OCI-LY1 (cell line): ENCODE measurements at regions not wholly inside any gene's neighbourhood (a gene's known extent, or its start where the extent isn't known, plus 50 kb on each side); places are given as distances from the start of the nearest gene placed in this dataset.

Experiments used
- H2AFZ ChIP-seq: fragments of 200-600 bp; sonication (generic), shearing (Covaris generic); 2 replicates; pipeline ENCODE4 v1.6.0; 2014; ENCODE audit warnings: antibody characterized with exemption, mild to moderate bottlenecking, low read length
- H3F3A ChIP-seq: fragments of 200-600 bp; sonication (generic), shearing (Covaris generic); 2 replicates; pipeline ENCODE4 v1.6.0; 2014; ENCODE audit warnings: mild to moderate bottlenecking, antibody characterized with exemption, low read length, moderate library complexity; ENCODE audit not compliant: insufficient read depth
- H3K27ac ChIP-seq: fragments of 200-600 bp; sonication (generic); 2 replicates; pipeline ENCODE4 v1.5.1; 2014; ENCODE audit warnings: low read length, mixed run types, mild to moderate bottlenecking, low read depth; ENCODE audit not compliant: poor library complexity, severe bottlenecking
- H3K27me3 ChIP-seq: fragments of 200-600 bp; sonication (generic); 2 replicates; pipeline ENCODE4 v1.6.0; 2014; ENCODE audit warnings: antibody characterized with exemption, mild to moderate bottlenecking, low read length, moderate library complexity; ENCODE audit not compliant: insufficient read depth
- H3K36me3 ChIP-seq: fragments of 200-600 bp; sonication (generic); 2 replicates; pipeline ENCODE4 v1.6.1; 2014; ENCODE audit warnings: mild to moderate bottlenecking, antibody characterized with exemption, low read length, moderate library complexity, mixed read lengths; ENCODE audit not compliant: insufficient read depth
- H3K4me1 ChIP-seq: fragments of 200-600 bp; sonication (generic); 2 replicates; pipeline ENCODE4 v1.5.1; 2014; ENCODE audit warnings: mild to moderate bottlenecking, low read length, moderate library complexity; ENCODE audit not compliant: insufficient read depth, severe bottlenecking
- H3K4me2 ChIP-seq: fragments of 200-600 bp; sonication (generic), shearing (Covaris generic); 2 replicates; pipeline ENCODE4 v1.6.1; 2014; ENCODE audit warnings: low read length
- H3K4me3 ChIP-seq: fragments of 200-600 bp; sonication (generic); 2 replicates; pipeline ENCODE4 v1.5.1; 2014; ENCODE audit warnings: low read length, low read depth, mild to moderate bottlenecking, mixed read lengths; ENCODE audit not compliant: poor library complexity, severe bottlenecking
- H3K79me2 ChIP-seq: fragments of 200-600 bp; shearing (Covaris generic); 2 replicates; pipeline ENCODE4 v1.6.1; 2016; ENCODE audit warnings: mixed run types, low read length, mixed read lengths; ENCODE audit not compliant: insufficient read depth
- H3K9ac ChIP-seq: fragments of 200-600 bp; sonication (generic), shearing (Covaris generic); 2 replicates; pipeline ENCODE4 v1.6.1; 2014; ENCODE audit warnings: mild to moderate bottlenecking, low read length, mixed read lengths
- H3K9me2 ChIP-seq: fragments of 200-600 bp; sonication (generic), shearing (Covaris generic); 2 replicates; pipeline ENCODE4 v1.6.1; 2014; ENCODE audit warnings: low read depth, mild to moderate bottlenecking, low read length, mixed read lengths
- H3K9me3 ChIP-seq: fragments of 200-600 bp; shearing (Covaris generic); 2 replicates; pipeline ENCODE4 v1.6.1; 2014; ENCODE audit warnings: low read length, mixed read lengths
- H4K20me1 ChIP-seq: fragments of 200-600 bp; sonication (generic), shearing (Covaris generic); 2 replicates; pipeline ENCODE4 v1.6.0; 2016; ENCODE audit warnings: mild to moderate bottlenecking, low read length; ENCODE audit not compliant: insufficient read depth
- EZH2 ChIP-seq: fragments of 200-600 bp; sonication (generic), shearing (Covaris generic); IDR thresholded peaks from 2 replicates; pipeline ENCODE4 v1.8.0; 2017; ENCODE audit warnings: borderline replicate concordance, mixed run types, mild to moderate bottlenecking, antibody characterized with exemption, low read length, moderate library complexity, mixed read lengths
- TF ChIP-seq, protein P1 (sequence below): fragments of 200-600 bp; sonication (generic), shearing (Covaris generic); IDR thresholded peaks from 2 replicates; pipeline ENCODE4 v1.5.1; 2017; ENCODE audit warnings: mild to moderate bottlenecking, antibody characterized with exemption, low read length, moderate library complexity, mixed read lengths

DNA sequence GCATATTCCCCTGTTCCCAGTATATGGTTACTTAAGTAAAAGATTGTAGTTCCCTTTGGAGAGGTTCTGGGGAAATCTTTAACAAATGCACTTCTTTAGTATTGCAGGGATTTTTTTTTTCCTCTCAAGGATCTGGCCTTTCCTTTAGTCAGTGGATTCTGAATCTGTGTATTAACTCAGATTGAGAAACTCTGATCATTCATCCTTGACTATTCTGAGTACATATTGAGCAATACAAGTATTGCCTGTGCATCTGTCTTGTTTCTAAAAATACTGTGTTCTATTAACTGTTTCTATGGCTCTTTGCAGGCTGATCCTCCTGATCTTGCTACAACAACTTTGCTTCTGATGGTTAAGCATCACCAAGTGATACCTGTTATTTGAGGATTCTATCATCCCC, 67.8 kb upstream of the FGGY start:
- Histone ChIP-seq H3K36me3 (no peaks in the 10 kb centered on the region), H3K9me2 (no peaks in the 10 kb centered on the region), H3K4me2 (no peak overlapping the region), H3K4me3 (no peak overlapping the region), H3K4me1 (no peaks in the 10 kb centered on the region), H2AFZ (no peak overlapping the region), H3K27me3 (no peaks in the 10 kb centered on the region), H3K9me3 (no peaks in the 10 kb centered on the region), H3K79me2 (no peaks in the 10 kb centered on the region), H3K9ac (no peak overlapping the region), H3K27ac (no peak overlapping the region), H3F3A (no peaks in the 10 kb centered on the region), H4K20me1 (no peaks in the 10 kb centered on the region)
- TF ChIP-seq EZH2, result no peak
- TF ChIP-seq, protein P1, sequence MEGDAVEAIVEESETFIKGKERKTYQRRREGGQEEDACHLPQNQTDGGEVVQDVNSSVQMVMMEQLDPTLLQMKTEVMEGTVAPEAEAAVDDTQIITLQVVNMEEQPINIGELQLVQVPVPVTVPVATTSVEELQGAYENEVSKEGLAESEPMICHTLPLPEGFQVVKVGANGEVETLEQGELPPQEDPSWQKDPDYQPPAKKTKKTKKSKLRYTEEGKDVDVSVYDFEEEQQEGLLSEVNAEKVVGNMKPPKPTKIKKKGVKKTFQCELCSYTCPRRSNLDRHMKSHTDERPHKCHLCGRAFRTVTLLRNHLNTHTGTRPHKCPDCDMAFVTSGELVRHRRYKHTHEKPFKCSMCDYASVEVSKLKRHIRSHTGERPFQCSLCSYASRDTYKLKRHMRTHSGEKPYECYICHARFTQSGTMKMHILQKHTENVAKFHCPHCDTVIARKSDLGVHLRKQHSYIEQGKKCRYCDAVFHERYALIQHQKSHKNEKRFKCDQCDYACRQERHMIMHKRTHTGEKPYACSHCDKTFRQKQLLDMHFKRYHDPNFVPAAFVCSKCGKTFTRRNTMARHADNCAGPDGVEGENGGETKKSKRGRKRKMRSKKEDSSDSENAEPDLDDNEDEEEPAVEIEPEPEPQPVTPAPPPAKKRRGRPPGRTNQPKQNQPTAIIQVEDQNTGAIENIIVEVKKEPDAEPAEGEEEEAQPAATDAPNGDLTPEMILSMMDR, result no peak

DNA sequence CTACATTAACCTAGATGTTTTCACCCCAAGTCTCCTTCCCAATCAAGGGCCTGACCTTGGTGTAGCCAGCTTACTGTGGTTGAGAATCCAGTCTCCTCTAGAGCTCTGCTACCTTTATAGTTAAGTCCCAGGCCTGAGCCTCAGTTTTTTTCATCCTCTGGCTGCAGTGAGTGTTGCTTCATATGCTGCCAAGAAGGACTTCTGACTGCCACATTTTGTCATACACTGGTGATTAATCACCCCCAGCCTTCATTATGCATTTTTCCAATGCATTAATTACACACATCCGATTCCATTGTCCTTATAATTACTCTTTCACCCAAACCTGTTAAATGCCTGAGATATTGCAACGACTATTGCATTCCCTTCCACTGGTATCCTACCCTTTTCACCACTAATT, 66.3 kb upstream of the FGGY start:
- no peaks in the 10 kb centered on the region for H3K9me3 ChIP-seq
- no peaks in the 10 kb centered on the region for H3K27me3 ChIP-seq
- no peaks in the 10 kb centered on the region for H4K20me1 ChIP-seq
- no peak overlapping the region for H3K9ac ChIP-seq
- no peak overlapping the region for H3K27ac ChIP-seq
- H3K36me3 ChIP-seq, result no peaks in the 10 kb centered on the region
- no peaks in the 10 kb centered on the region for H3K79me2 ChIP-seq
- TF ChIP-seq, protein P1, result no peak
- no peak for TF ChIP-seq EZH2
- H3K4me3 ChIP-seq, result no peak overlapping the region
- no peaks in the 10 kb centered on the region for H3F3A ChIP-seq
- no peaks in the 10 kb centered on the region for H3K9me2 ChIP-seq
- H2AFZ ChIP-seq, result no peak overlapping the region
- H3K4me1 ChIP-seq, result no peaks in the 10 kb centered on the region
- H3K4me2 ChIP-seq, result no peak overlapping the region

DNA sequence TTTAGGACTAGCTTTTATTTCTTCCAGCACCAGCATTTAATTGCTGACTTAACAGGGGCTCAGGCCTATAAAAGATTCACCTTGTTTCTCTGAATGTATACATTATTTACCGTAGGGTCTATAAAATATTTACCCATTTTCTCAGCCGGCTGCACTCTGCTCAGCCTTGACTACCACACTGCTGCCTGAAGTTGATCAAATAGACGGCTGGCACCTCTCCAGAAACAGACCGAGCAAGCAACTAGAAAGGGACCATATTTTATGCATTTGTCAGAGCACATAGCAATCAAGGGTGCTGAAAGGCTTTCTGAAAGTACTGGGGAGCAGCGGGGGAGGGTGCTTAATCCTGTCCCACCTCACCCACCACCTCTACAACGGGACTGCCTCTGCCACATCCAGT, 64.7 kb upstream of the FGGY start:
- TF ChIP-seq, protein P1, result no peak
- no peak for TF ChIP-seq EZH2
- Histone ChIP-seq H3K4me2 (no peak overlapping the region), H3K9me3 (no peaks in the 10 kb centered on the region), H3K9ac (no peak overlapping the region), H3K36me3 (no peaks in the 10 kb centered on the region), H3K27ac (no peak overlapping the region), H3K27me3 (no peaks in the 10 kb centered on the region), H3F3A (no peaks in the 10 kb centered on the region), H3K79me2 (no peaks in the 10 kb centered on the region), H3K9me2 (no peaks in the 10 kb centered on the region), H3K4me1 (no peaks in the 10 kb centered on the region), H2AFZ (no peak overlapping the region), H3K4me3 (no peak overlapping the region), H4K20me1 (no peaks in the 10 kb centered on the region)
